Esophagus mucosa (tissue), 1 donor: ENCODE measurements at regions not wholly inside any gene's neighbourhood (a gene's known extent, or its start where the extent isn't known, plus 50 kb on each side); places are given as distances from the start of the nearest gene placed in this dataset.
A peak's percentile ranks its signal among the peaks of the same experiment; 100 is the strongest.

Experiments used
- ATAC-seq: fragments of 200-7000 bp; cut with Tn5 transposase; one replicate; pipeline ENCODE4 v1.9.1; 2020
- donor health status: DM: yes; HTN: yes; CAD: no.

GRCh38 chr5:167948251-167948650 lies 343.2 kb upstream of the WWC1 start:
- ATAC-seq = no peak

- no peak for ATAC-seq
Observed at GRCh38 chr5:167949435-167949834, 342.0 kb upstream of the WWC1 start.

GRCh38 chr5:167950126-167950721 lies 341.2 kb upstream of the WWC1 start:
- ATAC-seq = no peak

GRCh38 chr5:167951116-167951515 lies 340.3 kb upstream of the WWC1 start:
- no peak for ATAC-seq

- ATAC-seq = no peak
Observed at GRCh38 chr5:167952278-167952995, 339.0 kb upstream of the WWC1 start.

- ATAC-seq = no peak
Observed at GRCh38 chr5:167953151-167953798, 338.2 kb upstream of the WWC1 start.

GRCh38 chr5:167961731-167962130 lies 329.7 kb upstream of the WWC1 start:
- no peak for ATAC-seq

- ATAC-seq = no peak
Observed at GRCh38 chr5:167964529-167964928, 326.9 kb upstream of the WWC1 start.

- ATAC-seq = no peak
Observed at GRCh38 chr5:167965710-167966109, 325.7 kb upstream of the WWC1 start.

- ATAC-seq = no peak
Observed at GRCh38 chr5:167966979-167967378, 324.5 kb upstream of the WWC1 start.

- ATAC-seq = no peak
Observed at GRCh38 chr5:167967494-167968177, 323.8 kb upstream of the WWC1 start.

- no peak for ATAC-seq
Observed at GRCh38 chr5:167968837-167969236, 322.6 kb upstream of the WWC1 start.

GRCh38 chr5:167969998-167970397 lies 321.4 kb upstream of the WWC1 start:
- no peak for ATAC-seq

GRCh38 chr5:167971706-167972105 lies 319.7 kb upstream of the WWC1 start:
- no peak for ATAC-seq

- ATAC-seq = no peak
Observed at GRCh38 chr5:167973126-167973525, 318.3 kb upstream of the WWC1 start.

- ATAC-seq = no peak
Observed at GRCh38 chr5:167984951-167985350, 306.5 kb upstream of the WWC1 start.

GRCh38 chr5:167985373-167985772 lies 306.1 kb upstream of the WWC1 start:
- ATAC-seq = no peak

GRCh38 chr5:167987490-167988280 lies 303.8 kb upstream of the WWC1 start:
- ATAC-seq = no peak

- ATAC-seq = no peak
Observed at GRCh38 chr5:167992868-167993267, 298.6 kb upstream of the WWC1 start.

- peak; percentile 81 for ATAC-seq
Observed at GRCh38 chr5:167993771-167994170, 297.7 kb upstream of the WWC1 start.

GRCh38 chr5:167995844-167996425 lies 295.5 kb upstream of the WWC1 start:
- ATAC-seq = peak; percentile 77

GRCh38 chr5:167998148-167998767 lies 293.2 kb upstream of the WWC1 start:
- no peak for ATAC-seq
